Loucy (cell line): ENCODE measurements at regions not wholly inside any gene's neighbourhood (a gene's known extent, or its start where the extent isn't known, plus 50 kb on each side); places are given as distances from the start of the nearest gene placed in this dataset.
"Not testable (repeated sequence)": the region's sequence is repeated elsewhere in the genome, so short reads cannot be mapped to it uniquely, and the experiment has no call there.

Experiments
- H2AFZ ChIP-seq: fragments of 200-600 bp; sonication (generic); 2 replicates; pipeline ENCODE4 v1.6.0; 2016; ENCODE audit warnings: antibody characterized with exemption, mild to moderate bottlenecking, low read length, moderate library complexity
- H3F3A ChIP-seq: fragments of 200-600 bp; 2 replicates; pipeline ENCODE4 v1.6.0; 2016; ENCODE audit warnings: antibody characterized with exemption, low read depth, mild to moderate bottlenecking
- H3K27me3 ChIP-seq: fragments of 200-600 bp; sonication (generic); 2 replicates; pipeline ENCODE4 v1.6.1; 2014; ENCODE audit warnings: low read length, mild to moderate bottlenecking; ENCODE audit not compliant: insufficient read depth, poor library complexity, severe bottlenecking
- H3K36me3 ChIP-seq: fragments of 200-600 bp; sonication (generic); 2 replicates; pipeline ENCODE4 v1.6.1; 2016; ENCODE audit warnings: low read length; ENCODE audit not compliant: insufficient read depth
- H3K4me1 ChIP-seq: fragments of 200-600 bp; sonication (generic); 2 replicates; pipeline ENCODE4 v1.5.1; 2014; ENCODE audit warnings: low read length, mild to moderate bottlenecking; ENCODE audit not compliant: insufficient read depth, poor library complexity, severe bottlenecking
- H3K4me2 ChIP-seq: fragments of 200-600 bp; sonication (generic); 2 replicates; pipeline ENCODE4 v1.6.0; 2014; ENCODE audit warnings: antibody characterized with exemption, low read length, low read depth, mild to moderate bottlenecking; ENCODE audit not compliant: poor library complexity, severe bottlenecking
- H3K4me3 ChIP-seq: fragments of 200-600 bp; sonication (generic); 2 replicates; pipeline ENCODE4 v1.5.1; 2014; ENCODE audit warnings: low read length, mild to moderate bottlenecking, mixed read lengths; ENCODE audit not compliant: poor library complexity, severe bottlenecking
- H3K79me2 ChIP-seq: fragments of 200-600 bp; sonication (generic); 2 replicates; pipeline ENCODE4 v1.6.1; 2014; ENCODE audit warnings: low read length; ENCODE audit not compliant: insufficient read depth
- H3K9ac ChIP-seq: fragments of 200-600 bp; sonication (generic); 2 replicates; pipeline ENCODE4 v1.6.0; 2014; ENCODE audit warnings: mild to moderate bottlenecking, low read depth, low read length, moderate library complexity; ENCODE audit not compliant: poor library complexity, severe bottlenecking
- H3K9me2 ChIP-seq: fragments of 200-600 bp; sonication (generic); replicated peaks from 2 replicates; pipeline ENCODE4 v1.6.1; 2016; ENCODE audit warnings: low read depth, low read length, mixed read lengths
- H3K9me3 ChIP-seq: fragments of 200-600 bp; sonication (generic); 2 replicates; pipeline ENCODE4 v1.6.1; 2014; ENCODE audit warnings: mild to moderate bottlenecking, antibody characterized with exemption, low read length, low read depth; ENCODE audit not compliant: insufficient read depth
- H4K20me1 ChIP-seq: fragments of 200-600 bp; sonication (generic); 2 replicates; pipeline ENCODE4 v1.6.0; 2014; ENCODE audit warnings: antibody characterized with exemption, low read length, mild to moderate bottlenecking; ENCODE audit not compliant: insufficient read depth, poor library complexity, severe bottlenecking

DNA sequence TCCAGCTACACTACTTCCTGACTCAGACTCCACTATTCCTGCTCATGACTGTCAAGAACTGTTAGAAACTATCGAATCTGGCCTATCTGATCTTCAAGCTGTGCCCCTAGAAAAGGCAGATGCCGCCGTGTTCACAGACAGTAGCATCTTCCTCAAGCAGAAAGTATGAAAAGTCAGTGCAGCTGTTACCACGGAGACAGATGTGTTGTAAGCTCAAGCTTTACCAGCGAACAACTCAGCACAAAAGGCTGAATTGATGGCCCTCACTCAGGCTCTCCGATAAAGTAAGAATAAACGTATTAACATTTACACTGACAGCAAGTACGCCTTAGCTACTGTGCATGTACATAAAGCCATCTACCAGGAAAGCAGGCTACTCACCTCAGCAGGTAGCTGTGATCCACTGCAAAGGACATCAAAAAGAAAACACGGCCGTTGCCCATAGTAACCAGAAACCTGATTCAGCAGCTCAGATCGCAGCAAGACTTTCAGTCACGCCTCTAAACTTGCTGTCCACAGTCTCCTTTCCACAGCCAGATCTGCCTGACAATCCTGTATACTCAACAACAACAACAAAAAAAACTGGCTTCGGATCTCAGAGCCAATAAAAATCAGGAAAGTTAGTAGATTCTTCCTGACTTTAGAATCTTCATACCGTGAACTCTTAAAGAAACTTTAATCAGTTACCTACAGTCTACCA lies 97.5 kb upstream of the FAM90A26 start:
- not testable (repeated sequence) for H3K27me3 ChIP-seq, H3F3A ChIP-seq, H3K9me3 ChIP-seq, H3K79me2 ChIP-seq, H4K20me1 ChIP-seq, H3K9ac ChIP-seq, H3K4me2 ChIP-seq, H3K36me3 ChIP-seq, H3K4me1 ChIP-seq, H3K4me3 ChIP-seq, H2AFZ ChIP-seq, H3K9me2 ChIP-seq

DNA sequence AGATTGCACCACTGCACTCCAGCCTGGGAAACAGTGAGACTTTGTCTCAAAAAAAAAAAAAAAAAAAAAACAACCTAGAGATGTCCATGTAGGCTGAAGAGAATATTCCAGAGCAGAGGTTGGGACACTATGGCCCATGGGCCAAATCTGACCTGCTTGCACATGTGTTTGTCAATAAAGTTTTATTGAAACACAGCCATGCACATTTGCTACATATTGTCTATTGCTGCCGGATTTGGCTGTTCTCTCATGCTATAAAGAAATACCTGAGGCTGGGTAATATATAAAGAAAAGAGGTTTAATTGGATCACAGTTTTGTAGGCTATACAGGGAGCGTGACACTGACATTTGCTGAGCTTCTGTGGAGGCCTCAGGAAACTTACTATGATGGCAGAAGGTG lies 102.3 kb upstream of the FAM90A26 start:
- H3K79me2 ChIP-seq, H3F3A ChIP-seq, H3K9me2 ChIP-seq, H3K36me3 ChIP-seq, H3K4me1 ChIP-seq, H3K9ac ChIP-seq, H2AFZ ChIP-seq, H3K27me3 ChIP-seq, H3K9me3 ChIP-seq, H3K4me3 ChIP-seq, H4K20me1 ChIP-seq, H3K4me2 ChIP-seq: not testable (repeated sequence)

DNA sequence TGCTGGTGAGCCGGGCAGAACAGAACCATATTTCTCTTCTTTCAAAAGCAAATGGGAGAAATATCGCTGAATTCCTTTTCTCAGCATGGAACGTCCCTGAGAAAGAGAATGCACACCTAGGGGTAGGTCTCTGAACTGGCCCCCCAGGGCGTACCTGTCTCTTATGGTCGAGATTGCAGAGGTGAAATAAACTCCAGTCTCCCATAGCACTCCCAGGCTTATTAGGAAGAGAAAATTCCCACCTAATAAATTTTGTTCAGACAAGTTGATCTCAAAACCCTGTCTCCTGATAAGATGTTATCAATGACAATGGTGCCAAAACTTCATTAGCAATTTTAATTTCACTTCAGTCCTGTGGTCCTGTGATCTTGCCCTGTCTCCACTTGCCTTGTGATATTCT lies 106.6 kb upstream of the FAM90A26 start:
- H2AFZ ChIP-seq, H3K36me3 ChIP-seq, H3K9ac ChIP-seq, H3K9me3 ChIP-seq, H4K20me1 ChIP-seq, H3K9me2 ChIP-seq, H3K4me3 ChIP-seq, H3K4me2 ChIP-seq, H3K4me1 ChIP-seq, H3K79me2 ChIP-seq, H3K27me3 ChIP-seq, H3F3A ChIP-seq: not testable (repeated sequence)

DNA sequence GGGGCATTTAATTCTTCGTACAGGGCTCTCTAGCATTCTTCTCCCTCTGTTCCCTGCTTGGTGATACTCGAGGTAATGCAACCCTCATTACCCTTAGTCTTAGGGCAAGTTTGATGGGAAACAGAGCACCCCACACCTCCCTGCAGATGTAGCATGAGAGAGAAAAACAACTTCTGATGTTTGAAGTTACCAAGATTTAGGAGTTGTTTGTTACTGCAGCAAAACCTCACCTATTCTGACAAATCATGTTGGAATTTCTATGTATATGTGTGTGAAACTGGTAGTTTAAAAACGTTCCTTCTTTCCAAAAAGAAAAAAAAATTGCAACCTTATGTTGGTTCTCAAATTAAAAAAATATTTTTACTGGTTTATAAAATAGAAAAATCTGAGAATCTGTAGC lies 145.3 kb upstream of the FAM90A26 start:
- H3K4me1 ChIP-seq, H3K9ac ChIP-seq, H3K9me3 ChIP-seq, H3K27me3 ChIP-seq, H3K79me2 ChIP-seq, H3F3A ChIP-seq, H2AFZ ChIP-seq, H3K4me3 ChIP-seq, H3K36me3 ChIP-seq, H3K4me2 ChIP-seq, H3K9me2 ChIP-seq, H4K20me1 ChIP-seq: not testable (repeated sequence)

DNA sequence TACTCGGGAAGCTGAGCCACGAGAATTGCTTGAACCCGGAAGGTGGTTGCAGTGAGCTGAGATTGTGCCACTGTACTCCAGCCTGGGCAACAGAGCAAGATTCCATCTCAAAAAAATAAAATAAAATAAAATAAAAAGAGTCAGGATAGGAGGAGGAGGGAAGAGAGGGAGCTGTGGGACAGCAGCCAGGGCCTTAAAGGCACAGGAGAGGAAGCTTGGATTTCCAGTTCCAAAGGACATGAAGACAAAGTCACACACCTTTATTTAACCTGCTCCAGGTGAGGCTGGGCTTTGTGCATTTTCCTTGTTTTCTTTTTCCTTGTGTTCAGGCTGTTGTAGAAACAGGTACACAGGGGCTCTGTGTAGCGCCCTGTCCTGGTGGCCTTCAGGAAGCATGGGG lies 138.2 kb upstream of the HMX1 start:
- not testable (repeated sequence) for H2AFZ ChIP-seq, H3K36me3 ChIP-seq, H3K9ac ChIP-seq, H3K79me2 ChIP-seq, H3K27me3 ChIP-seq, H3K9me2 ChIP-seq, H3K4me3 ChIP-seq, H3F3A ChIP-seq, H4K20me1 ChIP-seq, H3K4me2 ChIP-seq, H3K9me3 ChIP-seq, H3K4me1 ChIP-seq

DNA sequence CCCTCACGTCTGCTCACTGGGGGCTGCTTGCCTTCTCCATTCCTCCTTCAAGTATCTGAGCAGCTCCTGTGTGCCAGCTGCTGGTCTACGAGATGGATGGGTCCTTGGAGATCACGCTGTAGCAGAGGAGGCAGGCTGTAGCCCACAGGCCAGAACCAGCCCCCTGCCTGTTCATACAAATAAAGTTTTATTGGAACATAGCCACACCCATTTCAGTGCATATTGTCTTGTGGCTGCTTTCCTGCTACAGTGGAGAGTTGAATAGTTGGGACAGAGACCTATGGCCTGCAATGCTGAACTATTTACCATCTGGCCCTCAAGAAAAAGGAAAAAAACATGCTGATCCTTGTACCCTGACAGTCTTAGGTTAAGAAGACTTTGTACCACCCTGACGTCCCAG lies 136.8 kb upstream of the HMX1 start:
- H3K9me3 ChIP-seq, H3K4me1 ChIP-seq, H3K79me2 ChIP-seq, H3K4me3 ChIP-seq, H3K36me3 ChIP-seq, H3K27me3 ChIP-seq, H3K9me2 ChIP-seq, H3F3A ChIP-seq, H3K9ac ChIP-seq, H4K20me1 ChIP-seq, H2AFZ ChIP-seq, H3K4me2 ChIP-seq: not testable (repeated sequence)

DNA sequence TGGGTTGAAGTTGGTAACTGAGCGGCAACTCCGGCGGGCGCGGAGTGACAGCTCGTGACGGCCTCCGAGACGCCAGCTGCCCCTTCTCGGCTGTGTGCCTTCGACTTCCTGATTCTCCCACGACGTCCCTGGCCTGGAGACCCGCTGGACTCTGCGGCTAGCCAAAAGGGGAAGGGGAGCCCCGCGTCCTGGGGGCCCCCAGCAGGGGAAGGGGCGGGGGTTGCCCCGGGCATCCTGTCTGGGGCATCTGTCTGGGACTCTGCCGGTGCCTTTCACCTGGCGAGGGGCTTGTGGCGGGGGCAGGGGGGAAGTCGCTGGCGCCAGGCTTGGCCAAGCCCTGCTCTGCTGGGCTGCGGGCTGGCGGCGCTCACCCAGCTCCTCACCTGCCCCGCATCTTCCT lies 129.5 kb upstream of the HMX1 start:
- not testable (repeated sequence) for H3K4me1 ChIP-seq, H2AFZ ChIP-seq, H3K4me2 ChIP-seq, H3K9ac ChIP-seq, H3K4me3 ChIP-seq, H3K9me2 ChIP-seq, H4K20me1 ChIP-seq, H3K79me2 ChIP-seq, H3K27me3 ChIP-seq, H3K36me3 ChIP-seq, H3K9me3 ChIP-seq, H3F3A ChIP-seq
